ENCODE measurements at regions not wholly inside any gene's neighbourhood (a gene's known extent, or its start where the extent isn't known, plus 50 kb on each side); places are given as distances from the start of the nearest gene placed in this dataset.

DNA sequence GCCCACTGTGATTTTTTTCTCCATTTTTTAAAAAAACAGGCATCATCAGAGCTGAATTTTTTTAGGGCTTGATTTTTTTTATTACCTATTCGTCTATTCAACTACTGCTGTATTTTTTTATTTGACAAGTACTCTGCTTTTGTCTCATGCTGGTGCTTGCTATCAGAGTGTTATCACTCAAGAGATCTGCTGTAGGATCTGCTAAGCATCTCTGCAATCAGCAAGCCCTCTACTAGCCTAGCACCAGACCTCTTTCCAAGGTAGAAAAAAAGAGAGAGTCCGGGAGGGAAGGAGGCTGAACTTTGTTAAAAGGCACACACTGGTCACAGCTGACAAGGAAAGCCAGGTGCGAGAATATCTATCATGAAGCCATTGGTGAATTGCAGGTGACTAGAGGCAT, 413.8 kb upstream of the CCNH start:
- no peak overlapping the region for H3K27ac ChIP-seq
- TF ChIP-seq POLR2A (IDR thresholded peaks at IDR 0.05) (no peak), EP300 (IDR thresholded peaks at IDR 0.05) (no peak)
- TF ChIP-seq, protein P1, sequence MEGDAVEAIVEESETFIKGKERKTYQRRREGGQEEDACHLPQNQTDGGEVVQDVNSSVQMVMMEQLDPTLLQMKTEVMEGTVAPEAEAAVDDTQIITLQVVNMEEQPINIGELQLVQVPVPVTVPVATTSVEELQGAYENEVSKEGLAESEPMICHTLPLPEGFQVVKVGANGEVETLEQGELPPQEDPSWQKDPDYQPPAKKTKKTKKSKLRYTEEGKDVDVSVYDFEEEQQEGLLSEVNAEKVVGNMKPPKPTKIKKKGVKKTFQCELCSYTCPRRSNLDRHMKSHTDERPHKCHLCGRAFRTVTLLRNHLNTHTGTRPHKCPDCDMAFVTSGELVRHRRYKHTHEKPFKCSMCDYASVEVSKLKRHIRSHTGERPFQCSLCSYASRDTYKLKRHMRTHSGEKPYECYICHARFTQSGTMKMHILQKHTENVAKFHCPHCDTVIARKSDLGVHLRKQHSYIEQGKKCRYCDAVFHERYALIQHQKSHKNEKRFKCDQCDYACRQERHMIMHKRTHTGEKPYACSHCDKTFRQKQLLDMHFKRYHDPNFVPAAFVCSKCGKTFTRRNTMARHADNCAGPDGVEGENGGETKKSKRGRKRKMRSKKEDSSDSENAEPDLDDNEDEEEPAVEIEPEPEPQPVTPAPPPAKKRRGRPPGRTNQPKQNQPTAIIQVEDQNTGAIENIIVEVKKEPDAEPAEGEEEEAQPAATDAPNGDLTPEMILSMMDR (IDR thresholded peaks at IDR 0.05), result no peak
- H3K36me3 ChIP-seq, result no peaks in the 10 kb centered on the region
- 65 to 67% methylated on average over 3 of the region's 3 CpGs for WGBS, 2 donors
- no peak for DNase-seq (ENCODE audit: low spot score in 2 of 2)
- no peak overlapping the region for H3K4me3 ChIP-seq
- peaks cover 0 to 5% (median 0%) of the 10 kb centered on the region in 4 donors for H3K4me1 ChIP-seq
- peaks cover 0 to 4% (median 0%) of the 10 kb centered on the region in 4 donors for H3K9me3 ChIP-seq
- H3K27me3 ChIP-seq, result no peaks in the 10 kb centered on the region

DNA sequence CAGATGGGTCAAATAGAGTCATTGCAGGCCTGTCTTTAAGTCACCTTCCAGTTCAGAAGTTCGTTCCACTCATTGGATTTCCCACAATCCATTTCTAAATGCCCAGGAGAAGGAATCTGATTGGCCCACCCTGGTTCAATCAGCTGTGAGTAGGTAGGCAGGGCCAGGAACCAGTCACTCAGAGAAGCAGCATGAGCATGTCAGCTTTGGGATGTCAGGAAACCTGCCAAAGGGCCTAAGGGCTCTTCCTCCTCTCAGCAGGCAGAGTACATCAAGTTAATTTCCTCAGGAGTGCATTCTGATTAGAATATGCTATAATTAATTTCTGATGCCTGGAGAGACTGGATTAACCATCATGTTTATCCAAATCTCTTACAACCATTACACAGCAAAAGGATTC, 412.9 kb upstream of the CCNH start:
- no peaks in the 10 kb centered on the region for H3K36me3 ChIP-seq
- TF ChIP-seq EP300 (IDR thresholded peaks at IDR 0.05) (no peak), POLR2A (IDR thresholded peaks at IDR 0.05) (no peak)
- TF ChIP-seq, protein P1 (IDR thresholded peaks at IDR 0.05), result no peak
- H3K4me3 ChIP-seq, result no peak overlapping the region
- H3K27ac ChIP-seq, result no peak overlapping the region
- WGBS, 2 donors, result 44 to 60% methylated on average over 1 of the region's 1 CpG
- H3K27me3 ChIP-seq, result no peaks in the 10 kb centered on the region
- no peaks in the 10 kb centered on the region for H3K9me3 ChIP-seq
- DNase-seq (ENCODE audit: low spot score in 2 of 2), result no peak
- peaks cover 0 to 5% (median 0%) of the 10 kb centered on the region in 4 donors for H3K4me1 ChIP-seq

DNA sequence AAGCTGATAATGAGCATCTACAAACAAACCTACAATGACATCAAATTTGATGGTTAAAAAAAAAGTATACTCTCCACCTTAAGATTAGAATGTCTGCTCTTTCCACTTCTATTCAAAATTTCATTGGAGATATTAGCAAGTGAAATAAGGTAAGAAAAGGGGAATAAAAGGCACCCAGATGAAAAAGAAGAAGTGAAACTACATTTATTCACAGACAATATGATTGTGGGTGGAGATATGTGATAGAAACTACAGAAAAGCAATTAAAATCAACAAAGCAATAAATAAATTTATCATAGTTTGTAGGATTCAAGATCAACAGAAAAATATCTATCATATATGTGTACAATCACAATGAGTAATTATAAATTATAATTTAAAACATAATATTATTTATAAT, 395.1 kb upstream of the CCNH start:
- no peaks in the 10 kb centered on the region for H3K36me3 ChIP-seq
- no peak for DNase-seq (ENCODE audit: low spot score in 2 of 2)
- H3K9me3 ChIP-seq, result peaks cover 0 to 5% (median 0%) of the 10 kb centered on the region in 4 donors
- no peaks in the 10 kb centered on the region for H3K27me3 ChIP-seq
- TF ChIP-seq POLR2A (IDR thresholded peaks at IDR 0.05), result no peak
- no peak for TF ChIP-seq EP300 (IDR thresholded peaks at IDR 0.05)
- TF ChIP-seq, protein P1 (IDR thresholded peaks at IDR 0.05), result no peak
- no peak overlapping the region for H3K27ac ChIP-seq
- no peak overlapping the region for H3K4me3 ChIP-seq
- no peaks in the 10 kb centered on the region for H3K4me1 ChIP-seq

DNA sequence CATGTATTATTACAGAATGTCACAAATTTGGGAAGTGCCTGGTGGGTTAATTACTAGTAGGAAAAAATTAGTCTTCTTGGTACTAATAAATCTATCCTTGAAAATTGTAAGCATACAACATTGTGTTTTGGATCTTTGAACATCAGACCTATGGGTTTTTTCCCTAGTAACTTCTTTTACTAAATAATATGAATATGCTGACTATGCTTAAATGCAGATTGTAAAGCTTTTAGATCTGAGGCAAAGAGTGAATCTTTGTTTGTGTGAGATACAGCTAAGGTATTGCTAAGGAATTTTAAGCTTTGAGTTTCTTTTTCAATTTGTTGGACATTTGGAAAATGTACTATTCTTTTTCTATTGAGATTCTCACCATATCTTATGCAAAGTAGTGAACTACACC, 390.6 kb upstream of the CCNH start:
- H3K4me1 ChIP-seq, result no peaks in the 10 kb centered on the region
- TF ChIP-seq, protein P1 (IDR thresholded peaks at IDR 0.05), result no peak
- no peak for TF ChIP-seq POLR2A (IDR thresholded peaks at IDR 0.05)
- no peak for TF ChIP-seq EP300 (IDR thresholded peaks at IDR 0.05)
- no peak overlapping the region for H3K27ac ChIP-seq
- peaks cover 0 to 5% (median 0%) of the 10 kb centered on the region in 4 donors for H3K9me3 ChIP-seq
- H3K36me3 ChIP-seq, result no peaks in the 10 kb centered on the region
- no peaks in the 10 kb centered on the region for H3K27me3 ChIP-seq
- no peak overlapping the region for H3K4me3 ChIP-seq
- no peak for DNase-seq (ENCODE audit: low spot score in 2 of 2)

DNA sequence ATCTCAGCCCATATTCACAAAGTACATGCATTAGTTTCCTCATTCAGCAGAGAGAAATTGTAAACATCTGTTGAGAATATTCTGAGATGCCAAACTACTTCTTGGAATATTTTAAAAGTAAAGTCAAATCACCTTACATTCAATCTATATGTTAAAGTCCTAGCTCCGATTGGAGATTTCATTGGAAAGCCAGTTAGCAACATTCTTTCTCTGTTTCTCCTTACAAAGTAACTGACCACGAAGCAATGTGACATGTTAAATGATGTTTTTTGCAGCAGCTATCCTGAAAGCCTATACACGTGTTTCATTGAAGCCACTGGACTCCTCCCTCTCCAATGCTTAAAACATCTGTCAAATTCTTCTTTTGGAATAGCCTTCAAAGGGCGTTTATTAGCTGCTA, 379.1 kb upstream of the CCNH start:
- H3K27ac ChIP-seq, result no peak overlapping the region
- no peak overlapping the region for H3K4me3 ChIP-seq
- H3K36me3 ChIP-seq, result no peaks in the 10 kb centered on the region
- DNase-seq (ENCODE audit: low spot score in 2 of 2), result no peak
- peaks cover 0 to 6% of the 10 kb centered on the region in 2 donors for H3K27me3 ChIP-seq
- H3K9me3 ChIP-seq, result no peaks in the 10 kb centered on the region
- no peaks in the 10 kb centered on the region for H3K4me1 ChIP-seq
- TF ChIP-seq POLR2A (IDR thresholded peaks at IDR 0.05) (no peak), EP300 (IDR thresholded peaks at IDR 0.05) (no peak)
- TF ChIP-seq, protein P1 (IDR thresholded peaks at IDR 0.05), result no peak
- WGBS, 2 donors, result 52 to 55% methylated on average over 4 of the region's 4 CpGs

Measured in tibial nerve (tissue), 4 donors.